ENCODE measurements at regions not wholly inside any gene's neighbourhood (a gene's known extent, or its start where the extent isn't known, plus 50 kb on each side); places are given as distances from the start of the nearest gene placed in this dataset.

DNA sequence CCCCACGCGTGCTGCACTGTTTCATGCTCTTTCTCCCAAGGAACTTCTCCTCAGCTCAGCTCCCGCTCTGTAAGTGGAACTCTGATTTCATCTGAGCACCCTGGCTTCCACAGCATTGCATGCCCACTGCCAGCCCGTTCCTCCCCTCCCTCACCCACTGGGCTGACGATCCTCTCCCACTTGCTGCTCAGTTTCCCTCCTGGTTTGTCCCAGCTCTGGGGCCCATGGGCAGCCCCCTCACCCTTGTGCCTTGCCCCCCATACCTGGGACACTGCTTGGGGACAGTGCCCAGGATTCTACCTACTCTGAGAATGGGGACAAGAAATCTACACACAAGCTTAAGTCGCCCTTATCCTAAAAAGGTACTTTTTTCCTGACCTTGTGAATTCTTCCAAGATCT lies 115.9 kb upstream of the C1QTNF9B start:
- ChIA-PET CTCF (interaction anchor here (0.7 to 1.7 kb wide), 4 partner anchors 21 to 215 kb away, joined by 3 read pairs; no protein-coding TSS in a partner anchor), POLR2A (no interaction called here)
- Mint-ChIP-seq H3K36me3 (ENCODE audit: insufficient read depth, unreplicated experiment) (no peaks in the 10 kb centered on the region), H3K27ac (ENCODE audit: low read depth, unreplicated experiment) (no peak overlapping the region), H3K27me3 (ENCODE audit: insufficient read depth, unreplicated experiment) (peaks cover 11% of the 10 kb centered on the region), H3K4me3 (ENCODE audit: unreplicated experiment) (no peak overlapping the region), H3K4me1 (ENCODE audit: insufficient read depth, unreplicated experiment) (no peaks in the 10 kb centered on the region), H3K9me3 (ENCODE audit: unreplicated experiment) (no peaks in the 10 kb centered on the region)
- intact Hi-C loops (cut with micrococcal nuclease), result no loop called here
- TF ChIP-seq, protein P1, sequence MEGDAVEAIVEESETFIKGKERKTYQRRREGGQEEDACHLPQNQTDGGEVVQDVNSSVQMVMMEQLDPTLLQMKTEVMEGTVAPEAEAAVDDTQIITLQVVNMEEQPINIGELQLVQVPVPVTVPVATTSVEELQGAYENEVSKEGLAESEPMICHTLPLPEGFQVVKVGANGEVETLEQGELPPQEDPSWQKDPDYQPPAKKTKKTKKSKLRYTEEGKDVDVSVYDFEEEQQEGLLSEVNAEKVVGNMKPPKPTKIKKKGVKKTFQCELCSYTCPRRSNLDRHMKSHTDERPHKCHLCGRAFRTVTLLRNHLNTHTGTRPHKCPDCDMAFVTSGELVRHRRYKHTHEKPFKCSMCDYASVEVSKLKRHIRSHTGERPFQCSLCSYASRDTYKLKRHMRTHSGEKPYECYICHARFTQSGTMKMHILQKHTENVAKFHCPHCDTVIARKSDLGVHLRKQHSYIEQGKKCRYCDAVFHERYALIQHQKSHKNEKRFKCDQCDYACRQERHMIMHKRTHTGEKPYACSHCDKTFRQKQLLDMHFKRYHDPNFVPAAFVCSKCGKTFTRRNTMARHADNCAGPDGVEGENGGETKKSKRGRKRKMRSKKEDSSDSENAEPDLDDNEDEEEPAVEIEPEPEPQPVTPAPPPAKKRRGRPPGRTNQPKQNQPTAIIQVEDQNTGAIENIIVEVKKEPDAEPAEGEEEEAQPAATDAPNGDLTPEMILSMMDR (IDR thresholded peaks at IDR 0.05; ENCODE audit: unreplicated experiment), result no peak
- no peak for DNase-seq (ENCODE audit: unreplicated experiment)
- no TSS peak for BruUV-seq (replicated peaks)

DNA sequence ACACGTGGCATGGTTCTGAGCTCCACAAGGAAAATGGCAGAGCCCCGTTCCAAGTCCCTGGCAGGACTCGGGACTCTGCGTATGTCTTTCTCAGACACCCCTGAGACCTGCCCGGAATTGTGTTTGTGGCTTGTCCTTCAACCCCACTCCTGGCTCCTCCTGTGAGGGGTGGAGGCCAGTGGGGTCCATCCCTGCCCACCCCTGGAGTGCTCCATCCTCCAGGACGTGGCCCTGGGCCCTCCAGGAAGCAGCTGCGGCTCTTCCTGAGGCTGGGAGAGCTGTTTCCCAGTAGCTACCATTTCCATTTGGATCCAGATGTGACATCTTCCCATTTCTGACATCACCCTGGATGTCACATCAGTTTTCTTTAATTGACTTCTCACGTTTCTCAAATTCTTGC lies 118.7 kb upstream of the C1QTNF9B start:
- H3K27me3 Mint-ChIP-seq (ENCODE audit: insufficient read depth, unreplicated experiment), result peaks cover 4% of the 10 kb centered on the region
- no TSS peak for BruUV-seq (replicated peaks)
- no peak for DNase-seq (ENCODE audit: unreplicated experiment)
- no peaks in the 10 kb centered on the region for H3K36me3 Mint-ChIP-seq (ENCODE audit: insufficient read depth, unreplicated experiment)
- H3K9me3 Mint-ChIP-seq (ENCODE audit: unreplicated experiment), result no peaks in the 10 kb centered on the region
- H3K4me1 Mint-ChIP-seq (ENCODE audit: insufficient read depth, unreplicated experiment), result no peaks in the 10 kb centered on the region
- H3K4me3 Mint-ChIP-seq (ENCODE audit: unreplicated experiment), result no peak overlapping the region
- CTCF ChIA-PET, result interaction anchor here (1.1 to 1.6 kb wide), 3 partner anchors 56 to 215 kb away, joined by 3 to 5 read pairs (median 4); no protein-coding TSS in a partner anchor
- no peak overlapping the region for H3K27ac Mint-ChIP-seq (ENCODE audit: low read depth, unreplicated experiment)
- intact Hi-C loops (cut with micrococcal nuclease), result no loop called here
- TF ChIP-seq, protein P1 (IDR thresholded peaks at IDR 0.05; ENCODE audit: unreplicated experiment), result no peak
- POLR2A ChIA-PET, result interaction anchor here (0.6 kb wide), 1 partner anchor 16 kb away, joined by 3 read pairs; no protein-coding TSS in a partner anchor

DNA sequence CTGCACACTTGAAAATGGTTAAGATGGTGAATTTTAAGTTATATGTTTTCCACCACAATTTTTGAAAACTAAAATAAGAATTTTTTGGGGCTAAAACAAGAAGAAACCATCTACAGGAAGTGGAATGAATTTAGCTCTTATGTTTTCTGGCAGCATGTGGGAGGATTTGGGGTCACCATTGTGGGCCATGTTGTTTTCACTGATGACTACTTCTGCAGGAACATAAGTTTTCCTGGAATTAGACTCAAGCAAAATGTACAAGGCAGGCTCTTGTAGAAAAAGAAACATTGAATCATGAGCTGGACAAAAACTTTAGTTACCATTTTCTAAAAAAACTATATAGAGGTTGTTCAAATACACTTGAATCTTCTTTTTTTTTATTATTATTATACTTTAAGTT lies 125.3 kb upstream of the C1QTNF9B start:
- TF ChIP-seq, protein P1 (IDR thresholded peaks at IDR 0.05; ENCODE audit: unreplicated experiment), result no peak
- Mint-ChIP-seq H3K9me3 (ENCODE audit: unreplicated experiment) (no peaks in the 10 kb centered on the region), H3K4me3 (ENCODE audit: unreplicated experiment) (no peak overlapping the region), H3K4me1 (ENCODE audit: insufficient read depth, unreplicated experiment) (no peaks in the 10 kb centered on the region), H3K27me3 (ENCODE audit: insufficient read depth, unreplicated experiment) (no peaks in the 10 kb centered on the region), H3K36me3 (ENCODE audit: insufficient read depth, unreplicated experiment) (no peaks in the 10 kb centered on the region), H3K27ac (ENCODE audit: low read depth, unreplicated experiment) (no peak overlapping the region)
- intact Hi-C loops (cut with micrococcal nuclease), result no loop called here
- ChIA-PET POLR2A (interaction anchor here (0.7 kb wide), 1 partner anchor 23 kb away, joined by 3 read pairs; no protein-coding TSS in a partner anchor), CTCF (interaction anchor here (0.6 to 5.1 kb wide), 9 partner anchors 15 to 692 kb away, joined by 3 to 74 read pairs (median 5); no protein-coding TSS in a partner anchor)
- BruUV-seq (replicated peaks), result no TSS peak
- DNase-seq (ENCODE audit: unreplicated experiment), result no peak

DNA sequence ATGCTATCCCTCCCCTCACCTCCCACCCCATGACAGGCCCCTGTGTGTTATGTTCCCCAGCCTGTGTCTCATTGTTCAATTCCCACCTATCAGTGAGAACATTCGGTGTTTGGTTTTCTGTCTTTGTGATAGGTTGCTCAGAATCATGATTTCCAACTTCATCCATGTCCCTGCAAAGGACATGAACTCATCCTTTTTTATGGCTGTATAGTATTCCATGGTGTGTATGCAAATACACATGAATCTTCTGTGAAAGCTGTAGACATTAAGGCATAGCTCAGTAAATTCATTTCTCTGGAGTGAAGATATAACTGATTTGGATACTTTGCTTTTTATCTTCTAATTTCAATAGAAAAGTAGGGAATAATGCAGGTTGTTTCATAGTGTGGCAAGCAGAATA lies 125.8 kb upstream of the C1QTNF9B start:
- Mint-ChIP-seq H3K4me3 (ENCODE audit: unreplicated experiment) (no peak overlapping the region), H3K27me3 (ENCODE audit: insufficient read depth, unreplicated experiment) (no peaks in the 10 kb centered on the region), H3K9me3 (ENCODE audit: unreplicated experiment) (no peaks in the 10 kb centered on the region), H3K36me3 (ENCODE audit: insufficient read depth, unreplicated experiment) (no peaks in the 10 kb centered on the region), H3K27ac (ENCODE audit: low read depth, unreplicated experiment) (no peak overlapping the region), H3K4me1 (ENCODE audit: insufficient read depth, unreplicated experiment) (no peaks in the 10 kb centered on the region)
- ChIA-PET CTCF (interaction anchor here (0.6 to 5.1 kb wide), 6 partner anchors 18 to 209 kb away, joined by 3 to 74 read pairs (median 7); no protein-coding TSS in a partner anchor), POLR2A (no interaction called here)
- TF ChIP-seq, protein P1 (IDR thresholded peaks at IDR 0.05; ENCODE audit: unreplicated experiment), result no peak
- intact Hi-C loops (cut with micrococcal nuclease), result no loop called here
- DNase-seq (ENCODE audit: unreplicated experiment), result no peak
- BruUV-seq (replicated peaks), result no TSS peak

Data from MCF 10A (cell line).